ENCODE measurements at regions not wholly inside any gene's neighbourhood (a gene's known extent, or its start where the extent isn't known, plus 50 kb on each side); places are given as distances from the start of the nearest gene placed in this dataset.

- TF ChIP-seq CTCF (IDR thresholded peaks at IDR 0.05) (no peak), POLR2A (IDR thresholded peaks at IDR 0.05) (no peak)
These were observed 107.9 kb upstream of the GNAI1 start for GRCh38 chr7:80026766-80027165.
